ENCODE measurements at regions not wholly inside any gene's neighbourhood (a gene's known extent, or its start where the extent isn't known, plus 50 kb on each side); places are given as distances from the start of the nearest gene placed in this dataset.

- TF ChIP-seq CREB1 (IDR thresholded peaks at IDR 0.05) (no peak), SIRT6 (IDR thresholded peaks at IDR 0.05; ENCODE audit: low read length) (no peak), EP300 (IDR thresholded peaks at IDR 0.05; ENCODE audit: borderline replicate concordance in 1 of 2, low read depth in 2 of 2, low read length in 2 of 2) (no peak), TEAD4 (IDR thresholded peaks at IDR 0.05; ENCODE audit: low read depth, low read length) (no peak), SP4 (IDR thresholded peaks at IDR 0.05; ENCODE audit: low read length) (no peak)
Measured at GRCh38 chrX:43380704-43381103, 275.4 kb upstream of the MAOA start (continued).
